NK-92 treated with Interleukin-12 subunit alpha and Interleukin-12 subunit beta, amount 100 ng/mL, for 24 hours (cell line): ENCODE measurements at regions not wholly inside any gene's neighbourhood (a gene's known extent, or its start where the extent isn't known, plus 50 kb on each side); places are given as distances from the start of the nearest gene placed in this dataset.

Source experiments
- DNase-seq: peaks from one replicate; lab custom pipeline; 2025; lab: John Stamatoyannopoulos, UW

DNA sequence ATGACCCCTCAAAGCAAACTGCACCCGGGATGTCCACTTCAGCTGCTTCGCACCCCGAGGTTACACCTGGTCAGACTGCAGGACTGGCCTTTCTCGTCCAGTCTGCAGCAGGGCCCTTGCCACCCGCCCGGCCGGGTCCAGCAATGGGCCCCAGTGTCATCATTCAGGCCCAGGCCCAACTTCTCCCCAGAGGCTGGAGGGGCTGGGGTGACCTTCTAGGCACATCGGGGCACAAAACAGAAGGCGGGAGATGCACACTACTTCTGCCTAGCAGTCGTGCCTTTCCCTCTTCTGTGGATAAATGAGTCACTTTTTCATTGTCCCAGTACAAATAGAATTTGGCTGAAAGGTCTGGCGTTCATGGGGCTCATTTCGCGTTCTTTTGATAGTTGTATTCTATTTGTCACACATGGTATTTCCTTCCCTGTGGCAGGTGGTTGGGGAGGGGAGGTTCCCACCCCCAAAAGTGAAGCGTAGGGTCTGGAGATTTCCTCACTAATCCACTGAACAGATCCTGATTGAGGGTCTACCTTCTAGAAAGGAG is 56.9 kb upstream of the ID2 start:
- DNase-seq, result no peak

DNA sequence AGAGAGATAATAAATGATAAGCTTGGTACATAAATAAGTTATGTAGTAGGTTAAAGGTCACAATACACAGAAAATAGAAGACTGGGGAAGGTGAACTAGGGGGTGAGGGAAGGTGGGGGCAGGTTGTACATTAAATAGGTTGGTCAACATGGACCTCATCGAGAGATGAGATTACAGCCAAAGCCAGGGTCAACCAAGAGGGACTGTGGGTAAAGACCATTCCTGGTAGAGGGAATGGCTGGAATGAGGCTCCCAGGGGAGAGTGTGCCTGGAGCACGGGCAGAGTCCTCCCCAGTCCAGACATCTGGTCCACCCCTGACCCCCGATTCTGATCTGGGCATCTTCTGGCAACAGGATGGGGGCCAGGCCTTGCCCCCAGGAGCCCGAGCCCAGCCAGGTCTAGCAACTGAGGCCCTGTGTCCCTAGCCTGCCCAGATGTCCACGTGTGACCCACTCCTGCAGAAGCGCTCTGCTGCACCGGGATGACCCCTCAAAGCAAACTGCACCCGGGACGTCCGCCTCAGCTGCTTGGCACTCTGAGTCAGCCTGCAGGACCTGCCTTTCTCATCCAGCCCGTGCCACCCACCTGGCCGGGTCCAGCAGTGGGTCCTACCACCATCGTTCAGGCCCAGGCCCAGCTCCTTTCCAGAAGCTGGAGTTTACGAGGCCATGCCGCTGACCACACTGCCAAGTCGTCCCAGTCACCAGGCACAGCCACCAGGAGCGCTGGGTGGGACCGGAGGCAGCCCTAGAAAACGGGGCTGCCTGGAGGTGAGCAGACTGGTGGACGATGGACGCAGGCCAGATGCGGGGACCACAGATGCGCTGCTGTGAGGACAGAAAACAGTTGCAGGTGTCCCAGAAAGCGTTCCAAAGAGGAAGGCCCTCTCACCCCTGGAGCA is 56.2 kb upstream of the ID2 start:
- DNase-seq, result no peak

- no peak for DNase-seq
Measured at GRCh38 chr2:8626572-8626971, 55.3 kb upstream of the ID2 start.

- DNase-seq, result no peak
Measured at GRCh38 chr2:8627019-8627691, 54.7 kb upstream of the ID2 start.

DNA sequence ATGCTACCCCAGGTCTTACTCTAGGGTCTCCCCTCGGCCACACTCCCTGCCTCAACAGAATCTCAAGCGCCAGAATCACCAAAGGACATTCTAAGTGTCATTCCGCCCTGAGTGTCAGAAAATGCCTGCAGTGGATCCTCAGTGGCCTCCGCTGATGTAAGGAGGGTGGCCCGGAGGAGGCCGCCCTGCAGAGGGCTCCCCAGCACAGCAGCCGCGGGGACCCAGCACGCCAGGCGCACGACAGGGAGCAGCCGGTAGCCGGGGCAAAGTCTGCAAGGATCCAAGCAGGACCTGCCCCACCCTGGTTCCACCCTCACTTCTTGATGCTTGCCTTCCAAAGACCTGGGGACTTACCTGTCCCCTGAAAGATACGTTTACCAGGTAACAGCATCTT is 54.2 kb upstream of the ID2 start:
- DNase-seq, result no peak

GRCh38 chr2:8628179-8628865 is 53.5 kb upstream of the ID2 start:
- DNase-seq, result no peak

DNA sequence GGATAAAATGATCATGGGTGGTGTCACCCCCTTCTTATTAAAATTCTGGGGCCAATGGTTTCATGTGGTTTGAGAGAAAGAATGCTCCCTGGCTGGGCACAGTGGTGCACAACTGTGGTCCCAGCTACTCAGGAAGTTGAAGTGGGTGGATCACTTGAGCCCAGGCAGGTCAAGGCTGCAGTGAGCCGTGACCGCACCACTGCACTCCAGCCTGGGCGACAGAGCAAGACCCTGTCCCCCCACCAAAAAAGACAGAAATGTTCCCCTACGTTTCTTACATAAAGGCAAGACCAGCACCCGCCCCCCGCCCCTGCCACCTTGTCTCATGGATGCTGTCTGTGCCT is 53.0 kb upstream of the ID2 start:
- no peak for DNase-seq

DNA sequence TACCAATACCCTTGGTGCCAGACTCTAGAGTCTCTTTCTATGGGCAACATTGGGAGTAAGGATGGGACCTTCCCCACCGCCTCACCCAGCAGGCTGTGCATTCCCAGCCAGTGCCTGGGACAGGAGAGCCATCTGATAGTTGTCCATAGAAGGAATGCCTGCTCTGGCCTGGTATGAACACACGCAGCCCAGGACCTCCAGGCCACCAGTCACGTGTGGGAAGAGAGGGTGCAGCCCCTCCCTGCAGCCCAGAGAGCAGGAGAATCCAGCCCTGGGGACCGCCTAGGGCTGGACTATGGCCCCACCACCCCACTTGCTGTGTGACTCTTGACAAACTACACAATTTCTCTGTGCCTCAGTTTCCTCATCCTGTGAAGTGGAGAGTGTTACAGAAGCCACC is 52.5 kb upstream of the ID2 start:
- DNase-seq, result no peak

- no peak for DNase-seq
Measured at GRCh38 chr2:8630676-8631464, 51.0 kb upstream of the ID2 start.

GRCh38 chr2:8631465-8632005 is 50.3 kb upstream of the ID2 start:
- DNase-seq, result no peak
